ENCODE measurements at regions not wholly inside any gene's neighbourhood (a gene's known extent, or its start where the extent isn't known, plus 50 kb on each side); places are given as distances from the start of the nearest gene placed in this dataset.

GRCh38 chr17:79368521-79368920, 242.3 kb downstream of the RBFOX3 start:
- no peak for ATAC-seq
- no peak overlapping the region for H3K4me3 ChIP-seq (ENCODE audit: low read depth in 2 of 2, low read length in 2 of 2)
- POLR2A ChIA-PET, result no interaction called here
- H3K9me3 ChIP-seq (ENCODE audit: control insufficient read depth, insufficient read depth, low read depth, low read length), result no peaks in the 10 kb centered on the region
- TF ChIP-seq CTCF (IDR thresholded peaks at IDR 0.05) (no peak), TCF7L2 (IDR thresholded peaks at IDR 0.05; ENCODE audit: low read depth, low read length) (no peak), REST (IDR thresholded peaks at IDR 0.05; ENCODE audit: insufficient read depth in 1 of 2, low read depth in 2 of 2, low read length in 1 of 2) (no peak), POLR2AphosphoS5 (IDR thresholded peaks at IDR 0.05; ENCODE audit: low read depth, low read length) (no peak), SIN3A (IDR thresholded peaks at IDR 0.05; ENCODE audit: borderline replicate concordance, insufficient read depth, low read depth, low read length) (no peak)
- H3K4me1 ChIP-seq (ENCODE audit: control insufficient read depth, insufficient read depth, low read length), result no peaks in the 10 kb centered on the region
- BruUV-seq (replicated peaks), result no TSS peak
- H3K27me3 ChIP-seq (ENCODE audit: control insufficient read depth, insufficient read depth, low read length), result peaks cover 20% of the 10 kb centered on the region
- intact Hi-C loops (cut with micrococcal nuclease; ENCODE audit: unreplicated experiment) (no loop called here), in situ Hi-C loops (cut with HindIII; ENCODE audit: low pct_unique_long_range_greater_than_20kb, low sequenced_read_pairs) (no loop called here)
- DNase-seq (ENCODE audit: low read depth, low spot score), result no peak
- no peaks in the 10 kb centered on the region for H3K36me3 ChIP-seq (ENCODE audit: control insufficient read depth, insufficient read depth, low read length)
- CTCF ChIA-PET, result no interaction called here
- H3K27ac ChIP-seq (ENCODE audit: low read length), result no peak overlapping the region

- Histone ChIP-seq H3K9me3 (ENCODE audit: control insufficient read depth, insufficient read depth, low read depth, low read length) (no peaks in the 10 kb centered on the region), H3K27me3 (ENCODE audit: control insufficient read depth, insufficient read depth, low read length) (peaks cover 27% of the 10 kb centered on the region), H3K4me1 (ENCODE audit: control insufficient read depth, insufficient read depth, low read length) (no peaks in the 10 kb centered on the region), H3K27ac (ENCODE audit: low read length) (no peak overlapping the region), H3K4me3 (ENCODE audit: low read depth in 2 of 2, low read length in 2 of 2) (no peak overlapping the region), H3K36me3 (ENCODE audit: control insufficient read depth, insufficient read depth, low read length) (no peaks in the 10 kb centered on the region)
- DNase-seq (ENCODE audit: low read depth, low spot score) (no peak), ATAC-seq (no peak)
- TF ChIP-seq CTCF (IDR thresholded peaks at IDR 0.05) (no peak), SIN3A (IDR thresholded peaks at IDR 0.05; ENCODE audit: borderline replicate concordance, insufficient read depth, low read depth, low read length) (no peak), TCF7L2 (IDR thresholded peaks at IDR 0.05; ENCODE audit: low read depth, low read length) (no peak), REST (IDR thresholded peaks at IDR 0.05; ENCODE audit: insufficient read depth in 1 of 2, low read depth in 2 of 2, low read length in 1 of 2) (no peak), POLR2AphosphoS5 (IDR thresholded peaks at IDR 0.05; ENCODE audit: low read depth, low read length) (no peak)
- ChIA-PET POLR2A (interaction anchor here (0.5 to 0.6 kb wide), 2 partner anchors 36 to 264 kb away, joined by 3 to 6 read pairs; no protein-coding TSS in a partner anchor), CTCF (no interaction called here)
- intact Hi-C loops (cut with micrococcal nuclease; ENCODE audit: unreplicated experiment), result no loop called here
- in situ Hi-C loops (cut with HindIII; ENCODE audit: low pct_unique_long_range_greater_than_20kb, low sequenced_read_pairs), result no loop called here
- BruUV-seq (replicated peaks), result no TSS peak
These were observed 243.8 kb downstream of the RBFOX3 start for GRCh38 chr17:79366988-79367571.
